ENCODE measurements at regions not wholly inside any gene's neighbourhood (a gene's known extent, or its start where the extent isn't known, plus 50 kb on each side); places are given as distances from the start of the nearest gene placed in this dataset.

GRCh38 chr2:76572981-76573380 is 862.3 kb upstream of the GCFC2 start:
- no peak for DNase-seq

GRCh38 chr2:76569819-76570218 is 859.1 kb upstream of the GCFC2 start:
- DNase-seq = peak in 1 of 3 experiments; percentile 35

GRCh38 chr2:76567478-76567877 is 856.8 kb upstream of the GCFC2 start:
- no peak for DNase-seq

- DNase-seq = no peak
Observed at GRCh38 chr2:76564734-76565133, 854.0 kb upstream of the GCFC2 start.

- DNase-seq = no peak
Observed at GRCh38 chr2:76563730-76564129, 853.0 kb upstream of the GCFC2 start.

- no peak for DNase-seq
Observed at GRCh38 chr2:76558157-76558556, 847.4 kb upstream of the GCFC2 start.

- no peak for DNase-seq
Observed at GRCh38 chr2:76556018-76556417, 845.3 kb upstream of the GCFC2 start.

- no peak for DNase-seq
Observed at GRCh38 chr2:76546207-76546606, 835.5 kb upstream of the GCFC2 start.

GRCh38 chr2:76544901-76545300 is 834.2 kb upstream of the GCFC2 start:
- no peak for DNase-seq

- DNase-seq = no peak
Observed at GRCh38 chr2:76517574-76517909, 806.8 kb upstream of the GCFC2 start.

GRCh38 chr2:76516861-76517573 is 806.3 kb upstream of the GCFC2 start:
- no peak for DNase-seq

GRCh38 chr2:76512201-76512820 is 801.6 kb upstream of the GCFC2 start:
- no peak for DNase-seq

GRCh38 chr2:76506538-76506937 is 795.8 kb upstream of the GCFC2 start:
- no peak for DNase-seq

- no peak for DNase-seq
Observed at GRCh38 chr2:76501641-76502040, 790.9 kb upstream of the GCFC2 start.

- DNase-seq = no peak
Observed at GRCh38 chr2:76498360-76498759, 787.6 kb upstream of the GCFC2 start.

- no peak for DNase-seq
Observed at GRCh38 chr2:76491503-76491902, 780.8 kb upstream of the GCFC2 start.

- peak; percentile 34 to 83 (median 40) for DNase-seq
Observed at GRCh38 chr2:76478266-76479035, 767.7 kb upstream of the GCFC2 start.

GRCh38 chr2:76472946-76473345 is 762.2 kb upstream of the GCFC2 start:
- no peak for DNase-seq

GRCh38 chr2:76469066-76469465 is 758.4 kb upstream of the GCFC2 start:
- no peak for DNase-seq

GRCh38 chr2:76467326-76467725 is 756.6 kb upstream of the GCFC2 start:
- DNase-seq = no peak

- peak in 2 of 3 experiments; percentile 8 to 42 for DNase-seq
Observed at GRCh38 chr2:76464310-76464709, 753.6 kb upstream of the GCFC2 start.

GRCh38 chr2:76461431-76461830 is 750.7 kb upstream of the GCFC2 start:
- no peak for DNase-seq

GRCh38 chr2:76455910-76456309 is 745.2 kb upstream of the GCFC2 start:
- no peak for DNase-seq

GRCh38 chr2:76450024-76450475 is 739.3 kb upstream of the GCFC2 start:
- DNase-seq = no peak

Measured in NCI-H1417 (cell line).